HG03442 (cell line): ENCODE measurements at regions not wholly inside any gene's neighbourhood (a gene's known extent, or its start where the extent isn't known, plus 50 kb on each side); places are given as distances from the start of the nearest gene placed in this dataset.
A peak's percentile ranks its signal among the peaks of the same experiment; 100 is the strongest.

Experiments
- ATAC-seq: cut with Tn5 transposase; IDR thresholded peaks from one replicate; pipeline ENCODE4 v1.9.1; 2021; ENCODE audit warnings: mild to moderate bottlenecking, moderate library complexity; ENCODE audit not compliant: unreplicated experiment

- ATAC-seq = no peak
Measured at GRCh38 chr5:167710444-167711073, 580.9 kb upstream of the WWC1 start.

GRCh38 chr5:167712986-167713585, 578.4 kb upstream of the WWC1 start:
- ATAC-seq = no peak

GRCh38 chr5:167713896-167714295, 577.5 kb upstream of the WWC1 start:
- no peak for ATAC-seq

- ATAC-seq = no peak
Measured at GRCh38 chr5:167716126-167716775, 575.2 kb upstream of the WWC1 start.

GRCh38 chr5:167720259-167720658, 571.2 kb upstream of the WWC1 start:
- ATAC-seq = no peak

GRCh38 chr5:167720676-167721260, 570.7 kb upstream of the WWC1 start:
- ATAC-seq = no peak

GRCh38 chr5:167721926-167722440, 569.5 kb upstream of the WWC1 start:
- ATAC-seq = no peak

- ATAC-seq = peak; percentile 98
Measured at GRCh38 chr5:167723254-167723871, 568.1 kb upstream of the WWC1 start.

GRCh38 chr5:167725264-167725663, 566.2 kb upstream of the WWC1 start:
- no peak for ATAC-seq

GRCh38 chr5:167725741-167726140, 565.7 kb upstream of the WWC1 start:
- ATAC-seq = no peak

- no peak for ATAC-seq
Measured at GRCh38 chr5:167726642-167727041, 564.8 kb upstream of the WWC1 start.

- ATAC-seq = no peak
Measured at GRCh38 chr5:167730121-167730520, 561.3 kb upstream of the WWC1 start.

- ATAC-seq = no peak
Measured at GRCh38 chr5:167730656-167731055, 560.8 kb upstream of the WWC1 start.

GRCh38 chr5:167731951-167732350, 559.5 kb upstream of the WWC1 start:
- no peak for ATAC-seq

GRCh38 chr5:167732499-167732898, 558.9 kb upstream of the WWC1 start:
- ATAC-seq = no peak

GRCh38 chr5:167736992-167737391, 554.5 kb upstream of the WWC1 start:
- no peak for ATAC-seq

GRCh38 chr5:167743695-167744464, 547.6 kb upstream of the WWC1 start:
- ATAC-seq = no peak

- no peak for ATAC-seq
Measured at GRCh38 chr5:167745868-167746267, 545.6 kb upstream of the WWC1 start.

- ATAC-seq = no peak
Measured at GRCh38 chr5:167750586-167750985, 540.9 kb upstream of the WWC1 start.

GRCh38 chr5:167752936-167753335, 538.5 kb upstream of the WWC1 start:
- no peak for ATAC-seq
